ENCODE measurements at regions not wholly inside any gene's neighbourhood (a gene's known extent, or its start where the extent isn't known, plus 50 kb on each side); places are given as distances from the start of the nearest gene placed in this dataset.
A peak's percentile ranks its signal among the peaks of the same experiment; 100 is the strongest.

DNA sequence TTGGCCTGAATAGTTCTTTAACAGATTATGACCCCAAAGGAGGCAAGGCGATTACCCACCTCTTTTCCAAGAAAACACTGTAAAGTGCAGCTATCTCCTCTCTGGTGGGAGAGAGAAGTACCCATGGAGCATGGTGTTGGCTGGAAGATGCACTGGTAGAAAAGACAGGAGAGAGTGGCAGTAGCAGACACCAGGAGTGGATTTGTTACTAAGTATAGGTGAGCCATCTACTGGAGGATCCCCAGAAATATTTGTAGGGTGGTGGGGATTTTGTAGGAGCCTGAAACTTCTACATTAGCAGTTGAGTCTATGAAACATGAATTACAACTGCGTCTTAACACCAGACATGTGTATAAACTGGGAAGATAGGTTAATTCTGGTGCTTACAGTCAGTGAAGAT lies 148.0 kb downstream of the SLC38A4 start:
- no peaks in the 10 kb centered on the region for H3K36me3 ChIP-seq (ENCODE audit: control insufficient read depth in 4 of 4, insufficient read depth in 4 of 4, low read length in 4 of 4)
- no peaks in the 10 kb centered on the region for H3K9me3 ChIP-seq (ENCODE audit: control insufficient read depth in 4 of 4, insufficient read depth in 3 of 4, low read length in 3 of 4)
- TF ChIP-seq, protein P1, sequence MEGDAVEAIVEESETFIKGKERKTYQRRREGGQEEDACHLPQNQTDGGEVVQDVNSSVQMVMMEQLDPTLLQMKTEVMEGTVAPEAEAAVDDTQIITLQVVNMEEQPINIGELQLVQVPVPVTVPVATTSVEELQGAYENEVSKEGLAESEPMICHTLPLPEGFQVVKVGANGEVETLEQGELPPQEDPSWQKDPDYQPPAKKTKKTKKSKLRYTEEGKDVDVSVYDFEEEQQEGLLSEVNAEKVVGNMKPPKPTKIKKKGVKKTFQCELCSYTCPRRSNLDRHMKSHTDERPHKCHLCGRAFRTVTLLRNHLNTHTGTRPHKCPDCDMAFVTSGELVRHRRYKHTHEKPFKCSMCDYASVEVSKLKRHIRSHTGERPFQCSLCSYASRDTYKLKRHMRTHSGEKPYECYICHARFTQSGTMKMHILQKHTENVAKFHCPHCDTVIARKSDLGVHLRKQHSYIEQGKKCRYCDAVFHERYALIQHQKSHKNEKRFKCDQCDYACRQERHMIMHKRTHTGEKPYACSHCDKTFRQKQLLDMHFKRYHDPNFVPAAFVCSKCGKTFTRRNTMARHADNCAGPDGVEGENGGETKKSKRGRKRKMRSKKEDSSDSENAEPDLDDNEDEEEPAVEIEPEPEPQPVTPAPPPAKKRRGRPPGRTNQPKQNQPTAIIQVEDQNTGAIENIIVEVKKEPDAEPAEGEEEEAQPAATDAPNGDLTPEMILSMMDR (IDR thresholded peaks at IDR 0.05; ENCODE audit: control extremely low read depth, extremely low read depth) = no peak
- peaks cover 0 to 3% (median 0%) of the 10 kb centered on the region in 3 donors for H3K27me3 ChIP-seq (ENCODE audit: control insufficient read depth in 3 of 3, insufficient read depth in 3 of 3, low read length in 2 of 3)
- no peak overlapping the region for H3K27ac ChIP-seq (ENCODE audit: low read depth in 1 of 2, low read length in 1 of 2)
- no peak overlapping the region for H3K9ac ChIP-seq (ENCODE audit: insufficient read depth in 1 of 2, low read length in 2 of 2)
- WGBS, 2 donors = 95 to 96% methylated on average over 2 of the region's 2 CpGs
- H3K4me3 ChIP-seq = no peak overlapping the region
- H3K4me1 ChIP-seq (ENCODE audit: control insufficient read depth in 5 of 5, insufficient read depth in 5 of 5, low read length in 5 of 5) = no peaks in the 10 kb centered on the region
- DNase-seq (peak in 1 of 3 donors; percentile 10), ATAC-seq (ENCODE audit: insufficient read depth, low FRiP score) (no peak)

DNA sequence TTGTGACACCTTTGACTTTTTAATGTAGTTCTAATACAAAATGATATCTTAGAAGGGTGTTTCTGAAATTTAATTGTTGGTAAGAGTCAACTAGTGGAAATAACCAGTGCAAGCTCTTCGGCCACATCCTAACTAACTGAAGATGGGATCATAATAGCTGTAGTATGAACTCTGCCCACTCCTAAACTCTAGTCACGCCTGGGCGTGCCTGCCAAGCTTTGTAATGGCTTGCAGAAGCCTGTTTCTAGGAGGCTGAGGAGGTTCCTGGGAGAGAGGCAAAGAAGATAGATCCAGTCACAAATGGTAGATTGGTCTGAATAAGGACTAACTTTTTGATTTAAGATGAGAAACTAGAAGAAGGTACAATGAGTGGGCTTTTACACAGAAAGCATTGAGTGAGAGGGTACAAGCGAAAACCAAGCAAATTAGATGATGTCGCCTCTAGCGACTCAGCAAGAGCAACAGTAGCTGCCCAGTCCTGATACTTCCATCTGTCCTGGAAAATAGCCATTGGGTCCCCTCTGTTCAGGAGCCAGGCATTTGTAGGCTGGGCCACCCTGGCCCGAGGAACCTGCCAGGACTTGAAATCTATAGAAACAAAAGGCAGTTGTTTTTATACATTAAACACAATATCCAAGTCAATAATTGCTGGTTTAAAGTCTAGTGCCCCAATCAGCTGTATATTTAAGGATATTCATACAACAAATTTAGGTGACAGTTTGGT lies 148.8 kb downstream of the SLC38A4 start:
- no peak for DNase-seq
- H3K9ac ChIP-seq (ENCODE audit: insufficient read depth in 1 of 2, low read length in 2 of 2) = no peak overlapping the region
- 91 to 95% methylated on average over 7 of the region's 7 CpGs for WGBS, 2 donors
- H3K36me3 ChIP-seq (ENCODE audit: control insufficient read depth in 4 of 4, insufficient read depth in 4 of 4, low read length in 4 of 4) = no peaks in the 10 kb centered on the region
- no peak overlapping the region for H3K4me3 ChIP-seq
- H3K27me3 ChIP-seq (ENCODE audit: control insufficient read depth in 3 of 3, insufficient read depth in 3 of 3, low read length in 2 of 3) = peaks cover 0 to 3% (median 0%) of the 10 kb centered on the region in 3 donors
- no peaks in the 10 kb centered on the region for H3K4me1 ChIP-seq (ENCODE audit: control insufficient read depth in 5 of 5, insufficient read depth in 5 of 5, low read length in 5 of 5)
- no peak overlapping the region for H3K27ac ChIP-seq (ENCODE audit: low read depth in 1 of 2, low read length in 1 of 2)
- TF ChIP-seq, protein P1 (IDR thresholded peaks at IDR 0.05; ENCODE audit: control extremely low read depth, extremely low read depth) = no peak
- no peak for ATAC-seq (ENCODE audit: insufficient read depth, low FRiP score)
- H3K9me3 ChIP-seq (ENCODE audit: control insufficient read depth in 4 of 4, insufficient read depth in 3 of 4, low read length in 3 of 4) = no peaks in the 10 kb centered on the region

DNA sequence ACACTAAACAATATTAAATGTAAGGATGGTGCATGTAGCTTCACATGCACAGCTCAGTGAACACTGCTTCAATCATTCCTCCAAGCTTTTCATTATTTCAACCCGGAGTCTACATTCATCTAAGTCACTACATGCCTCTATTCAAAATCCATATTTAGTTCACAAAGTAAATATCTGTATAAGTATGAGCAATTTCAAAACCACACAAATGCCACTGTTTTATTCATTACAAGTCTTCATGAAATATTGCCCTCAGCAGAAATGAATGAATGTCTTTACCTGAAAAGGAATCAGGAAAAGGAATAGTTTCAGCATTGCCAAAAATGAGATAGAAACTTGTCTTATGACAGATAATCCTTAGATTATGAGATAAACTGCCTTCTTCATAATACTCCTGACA lies 149.4 kb downstream of the SLC38A4 start:
- 81 to 96% methylated on average over 1 of the region's 1 CpG for WGBS, 2 donors
- Histone ChIP-seq H3K36me3 (ENCODE audit: control insufficient read depth in 4 of 4, insufficient read depth in 4 of 4, low read length in 4 of 4) (no peaks in the 10 kb centered on the region), H3K4me3 (no peak overlapping the region), H3K9me3 (ENCODE audit: control insufficient read depth in 4 of 4, insufficient read depth in 3 of 4, low read length in 3 of 4) (no peaks in the 10 kb centered on the region), H3K4me1 (ENCODE audit: control insufficient read depth in 5 of 5, insufficient read depth in 5 of 5, low read length in 5 of 5) (no peaks in the 10 kb centered on the region), H3K27ac (ENCODE audit: low read depth in 1 of 2, low read length in 1 of 2) (no peak overlapping the region), H3K9ac (ENCODE audit: insufficient read depth in 1 of 2, low read length in 2 of 2) (no peak overlapping the region), H3K27me3 (ENCODE audit: control insufficient read depth in 3 of 3, insufficient read depth in 3 of 3, low read length in 2 of 3) (peaks cover 0 to 3% (median 0%) of the 10 kb centered on the region in 3 donors)
- ATAC-seq (ENCODE audit: insufficient read depth, low FRiP score) = no peak
- TF ChIP-seq, protein P1 (IDR thresholded peaks at IDR 0.05; ENCODE audit: control extremely low read depth, extremely low read depth) = no peak
- DNase-seq = no peak

DNA sequence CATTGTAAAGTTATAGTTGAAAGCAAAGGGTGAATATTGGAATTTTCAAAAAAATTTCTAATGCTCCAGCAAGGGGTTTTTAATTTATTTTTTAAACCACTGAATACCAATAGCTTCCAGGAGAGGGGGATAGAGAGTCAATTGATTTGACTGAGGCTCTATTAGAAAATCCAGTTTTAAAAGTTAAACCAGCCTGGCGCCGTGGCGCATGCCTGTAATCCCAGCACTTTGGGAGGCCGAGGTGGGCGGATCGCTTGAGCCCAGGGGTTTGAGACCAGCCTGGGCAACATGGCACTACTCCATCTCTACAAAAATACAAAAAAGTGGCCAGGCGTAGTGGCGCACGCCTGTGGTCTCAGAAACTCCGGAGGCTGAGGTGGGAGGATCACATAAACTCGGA lies 150.1 kb downstream of the SLC38A4 start:
- no peak for ATAC-seq (ENCODE audit: insufficient read depth, low FRiP score)
- no peaks in the 10 kb centered on the region for H3K36me3 ChIP-seq (ENCODE audit: control insufficient read depth in 4 of 4, insufficient read depth in 4 of 4, low read length in 4 of 4)

More for the DNA sequence above, 150.1 kb downstream of the SLC38A4 start:
- H3K27me3 ChIP-seq (ENCODE audit: control insufficient read depth in 3 of 3, insufficient read depth in 3 of 3, low read length in 2 of 3) = peaks cover 0 to 3% (median 0%) of the 10 kb centered on the region in 3 donors
- no peak overlapping the region for H3K4me3 ChIP-seq
- WGBS, 2 donors = 70% methylated on average over 11 of the region's 11 CpGs
- no peaks in the 10 kb centered on the region for H3K4me1 ChIP-seq (ENCODE audit: control insufficient read depth in 5 of 5, insufficient read depth in 5 of 5, low read length in 5 of 5)
- H3K9me3 ChIP-seq (ENCODE audit: control insufficient read depth in 4 of 4, insufficient read depth in 3 of 4, low read length in 3 of 4) = no peaks in the 10 kb centered on the region
- no peak overlapping the region for H3K9ac ChIP-seq (ENCODE audit: insufficient read depth in 1 of 2, low read length in 2 of 2)
- TF ChIP-seq, protein P1 (IDR thresholded peaks at IDR 0.05; ENCODE audit: control extremely low read depth, extremely low read depth) = peak; percentile 21
- peak; percentile 17 to 73 (median 71) for DNase-seq
- H3K27ac ChIP-seq (ENCODE audit: low read depth in 1 of 2, low read length in 1 of 2) = no peak overlapping the region
